Loucy (cell line): ENCODE measurements at regions not wholly inside any gene's neighbourhood (a gene's known extent, or its start where the extent isn't known, plus 50 kb on each side); places are given as distances from the start of the nearest gene placed in this dataset.

ENCODE experiments used
- CTCF ChIP-seq: fragments of 200-600 bp; sonication (generic); conservative IDR thresholded peaks from 2 replicates; pipeline ENCODE4 v1.5.1; 2014; ENCODE audit warnings: mild to moderate bottlenecking, antibody characterized with exemption, low read length
- EZH2phosphoT487 ChIP-seq: fragments of 200-600 bp; IDR thresholded peaks from 2 replicates; pipeline ENCODE4 v1.6.1; 2018; ENCODE audit warnings: antibody characterized with exemption, mild to moderate bottlenecking, moderate library complexity, borderline replicate concordance

- no peak for TF ChIP-seq CTCF
- no peak for TF ChIP-seq EZH2phosphoT487
Observed at GRCh38 chr1:198917226-198917625, 278.4 kb downstream of the PTPRC start.
